ENCODE measurements at regions not wholly inside any gene's neighbourhood (a gene's known extent, or its start where the extent isn't known, plus 50 kb on each side); places are given as distances from the start of the nearest gene placed in this dataset.

- no peak for DNase-seq (ENCODE audit: low read depth in 2 of 3, low spot score in 2 of 3)
Measured at GRCh38 chr11:115558635-115559034, 54.4 kb upstream of the CADM1 start.

DNA sequence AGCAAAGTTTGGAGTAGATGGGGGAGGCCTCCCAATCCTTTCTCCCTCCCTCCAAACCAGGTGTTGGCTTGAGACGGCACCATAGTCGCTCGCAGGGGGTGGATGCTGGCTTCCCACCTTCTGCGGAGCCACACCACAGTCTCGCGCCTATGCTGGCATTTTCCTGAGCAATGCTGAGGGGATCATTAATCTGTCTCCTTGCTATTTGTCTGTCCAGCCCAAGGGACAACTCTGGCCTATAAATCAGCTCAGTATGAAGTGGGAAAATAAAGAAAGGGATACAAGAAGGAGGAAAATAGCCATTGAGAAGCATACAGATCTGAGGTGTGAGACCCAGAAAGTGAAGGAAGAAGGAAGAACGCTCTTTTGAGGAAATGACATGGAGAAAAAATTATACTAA lies 53.5 kb upstream of the CADM1 start:
- no peak for DNase-seq (ENCODE audit: low read depth in 2 of 3, low spot score in 2 of 3)

DNA sequence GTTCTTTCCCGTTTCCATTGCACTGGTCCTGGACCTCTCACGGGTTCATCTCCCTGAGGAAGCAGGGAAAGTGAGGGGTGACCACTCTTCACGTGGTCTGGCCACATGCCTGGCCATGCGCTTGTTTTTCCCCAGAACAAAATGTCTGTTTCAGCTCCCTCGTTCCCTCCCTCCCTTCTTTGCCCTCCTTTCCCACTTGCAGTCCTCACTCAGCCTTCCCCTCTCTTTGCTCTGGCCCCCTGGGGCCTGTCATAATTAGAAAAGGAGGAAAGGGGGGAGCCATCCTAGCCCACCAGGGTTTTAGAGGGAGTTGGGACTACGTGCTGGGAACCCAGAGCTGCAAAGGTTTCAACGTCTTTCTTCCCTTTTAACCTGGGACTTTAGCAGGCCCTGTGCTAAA lies 52.8 kb upstream of the CADM1 start:
- no peak for DNase-seq (ENCODE audit: low read depth in 2 of 3, low spot score in 2 of 3)

DNA sequence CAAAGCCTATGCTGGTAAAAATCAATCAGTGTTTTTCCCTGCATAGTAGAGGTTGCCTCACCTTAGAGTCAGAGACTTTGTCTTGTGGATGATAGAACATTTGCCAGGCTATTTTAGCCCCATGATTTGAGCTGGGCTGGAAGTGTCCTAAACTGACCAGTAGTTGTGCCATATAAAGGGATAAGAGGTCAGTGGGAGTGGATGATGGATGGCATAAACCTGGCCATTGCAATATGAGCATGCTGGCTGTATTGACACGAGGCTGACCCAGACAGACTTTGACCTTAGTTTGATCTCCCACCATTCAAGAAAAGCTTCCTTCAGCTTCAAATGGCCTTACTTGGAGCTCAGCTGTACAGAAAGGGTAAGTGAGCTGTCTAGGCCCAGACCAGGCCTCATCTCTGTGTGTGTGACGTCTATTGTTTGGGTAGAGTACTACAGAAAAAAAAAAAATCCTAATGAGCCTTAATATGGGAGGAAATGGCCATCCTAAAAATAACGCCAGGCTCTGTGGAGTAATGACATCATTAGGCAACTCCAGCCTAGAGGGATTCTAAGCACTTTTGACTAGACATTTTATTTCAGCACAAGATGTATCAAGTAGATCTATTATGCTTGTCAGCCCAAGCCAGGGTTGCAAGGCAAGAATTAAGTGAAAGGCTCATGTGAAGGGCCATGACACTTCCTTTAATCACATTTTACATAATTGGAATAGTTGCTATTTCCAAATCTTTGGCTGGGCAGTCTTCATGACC lies 51.3 kb upstream of the CADM1 start:
- DNase-seq (ENCODE audit: low read depth in 2 of 3, low spot score in 2 of 3) = no peak

Measured in activated CD8-positive, alpha-beta memory T cell treated with anti-CD3 and anti-CD28 coated beads for 48 hours (primary cell).